A549 (cell line): ENCODE measurements at regions not wholly inside any gene's neighbourhood (a gene's known extent, or its start where the extent isn't known, plus 50 kb on each side); places are given as distances from the start of the nearest gene placed in this dataset.

Experiments
- ATAC-seq, 2 experiments: fragments of 200-7000 bp in 1 of 2; fragments of >200 bp in 1 of 2; cut with Nextera tagmentation in 1 of 2; cut with Tn5 transposase in 1 of 2; 3 replicates each; pipeline versions ENCODE4 v1.8.0 to v1.9.1; 2018 to 2020; ENCODE audit warnings: mild to moderate bottlenecking in 1 of 2, moderate library complexity in 1 of 2
- CTCF ChIA-PET: fragments of 300-600 bp; sonication (Branson Sonifier 250); formaldehyde crosslinking; extraction: SDS; loops from one replicate; lab custom pipeline; 2021; ENCODE audit warnings: antibody characterized with exemption, inconsistent platforms; lab: Yijun Ruan, JAX
- POLR2A ChIA-PET: fragments of 350-600 bp; formaldehyde crosslinking; extraction: SDS; loops from one replicate; lab custom pipeline; 2021; ENCODE audit warnings: antibody characterized with exemption, inconsistent platforms; lab: Yijun Ruan, JAX
- DNase-seq, 2 experiments: peaks; one replicate each; pipeline versions ENCODE4 v3.0.0 to v3.0.0-alpha.2; 2011 to 2016; ENCODE audit warnings: low read depth in 1 of 2, low spot score in 1 of 2
- FAIRE-seq: peaks from 2 replicates; lab custom pipeline; 2011; peaks lifted over from hg19 to GRCh38; lab: Jason Lieb, UNC
- H3K27ac ChIP-seq, 2 experiments: fragments of >200 bp; sonication (Bioruptor Twin); formaldehyde crosslinking; 3 replicates each; pipeline ENCODE4 v1.5.1; 2016 to 2017
- H3K4me1 ChIP-seq: fragments of >200 bp; sonication (Bioruptor Twin); formaldehyde crosslinking; 3 replicates; pipeline ENCODE4 v1.6.1; 2016
- H3K4me2 ChIP-seq: fragments of >200 bp; sonication (Bioruptor Twin); formaldehyde crosslinking; 3 replicates; pipeline ENCODE4 v1.6.1; 2016
- H3K4me3 ChIP-seq: fragments of >200 bp; sonication (Bioruptor Twin); formaldehyde crosslinking; 3 replicates; pipeline ENCODE4 v1.5.1; 2016
- H3K9me3 ChIP-seq: fragments of >200 bp; sonication (Bioruptor Twin); formaldehyde crosslinking; 3 replicates; pipeline ENCODE4 v1.6.1; 2016
- ATOH8 ChIP-seq: fragments of 250-450 bp; sonication (Bioruptor Pico); IDR thresholded peaks from 2 replicates; pipeline ENCODE4 v1.5.0; 2020; ENCODE audit warnings: low read depth, mild to moderate bottlenecking, moderate library complexity
- CBX2 ChIP-seq: fragments of 200-600 bp; sonication (generic); IDR thresholded peaks from 2 replicates; pipeline ENCODE4 v1.6.1; 2016; ENCODE audit warnings: low read depth, mild to moderate bottlenecking, borderline replicate concordance
- CHD2 ChIP-seq: fragments of 150-350 bp; IDR thresholded peaks from 2 replicates; pipeline ENCODE4 v1.6.1; 2014; ENCODE audit warnings: low read length; ENCODE audit not compliant: partially characterized antibody
- E2F6 ChIP-seq: IDR thresholded peaks from 2 replicates; pipeline ENCODE4 v1.6.1; 2012; ENCODE audit warnings: low read depth, borderline replicate concordance
- FOSB ChIP-seq: fragments of 250-450 bp; sonication (Bioruptor Pico); IDR thresholded peaks from 2 replicates; pipeline ENCODE4 v1.5.0; 2020; ENCODE audit warnings: mild to moderate bottlenecking, moderate library complexity
- HEYL ChIP-seq: fragments of 250-450 bp; sonication (Bioruptor Pico); IDR thresholded peaks from 2 replicates; pipeline ENCODE4 v1.8.0; 2021; ENCODE audit warnings: mild to moderate bottlenecking, moderate library complexity
- HOXB5 ChIP-seq: fragments of 250-450 bp; sonication (Bioruptor Pico); IDR thresholded peaks from 2 replicates; pipeline ENCODE4 v1.5.0; 2020; ENCODE audit warnings: mild to moderate bottlenecking, moderate library complexity
- KDM1A ChIP-seq: fragments of 200-600 bp; sonication (generic); IDR thresholded peaks from 2 replicates; pipeline ENCODE4 v1.6.1; 2016; ENCODE audit warnings: low read depth, mild to moderate bottlenecking
- MAFK ChIP-seq: fragments of 450-650 bp; IDR thresholded peaks from 2 replicates; pipeline ENCODE4 v1.6.1; 2014; ENCODE audit not compliant: partially characterized antibody
- MAZ ChIP-seq: fragments of 150-350 bp; IDR thresholded peaks from 2 replicates; pipeline ENCODE4 v1.6.1; 2014; ENCODE audit warnings: antibody characterized with exemption, low read depth, low read length, borderline replicate concordance
- NFE2L2 ChIP-seq: fragments of 150-350 bp; conservative IDR thresholded peaks from 2 replicates; pipeline ENCODE4 v1.6.1; 2014; ENCODE audit warnings: low read length
- NPAS2 ChIP-seq: fragments of 250-450 bp; sonication (Bioruptor Pico); IDR thresholded peaks from 2 replicates; pipeline ENCODE4 v1.8.0; 2022; ENCODE audit warnings: mild to moderate bottlenecking, moderate library complexity, borderline replicate concordance
- NR3C1 ChIP-seq: fragments of >200 bp; sonication (Bioruptor Twin); formaldehyde crosslinking; IDR thresholded peaks from 3 replicates; pipeline ENCODE4 v1.6.1; 2017
- PBX3 ChIP-seq: IDR thresholded peaks from 2 replicates; pipeline ENCODE4 v1.6.1; 2012
- PHF8 ChIP-seq: fragments of 200-600 bp; sonication (generic); IDR thresholded peaks from 2 replicates; pipeline ENCODE4 v1.6.1; 2016; ENCODE audit warnings: low read depth, mild to moderate bottlenecking, antibody characterized with exemption, moderate library complexity, borderline replicate concordance
- RFX5 ChIP-seq: fragments of 450-650 bp; IDR thresholded peaks from 2 replicates; pipeline ENCODE4 v1.7.1; 2014; ENCODE audit warnings: antibody characterized with exemption, mild to moderate bottlenecking, moderate library complexity
- TFCP2L1 ChIP-seq: fragments of 250-450 bp; sonication (Bioruptor Pico); IDR thresholded peaks from 2 replicates; pipeline ENCODE4 v1.5.0; 2021; ENCODE audit warnings: mild to moderate bottlenecking
- USF2 ChIP-seq: fragments of 450-650 bp; IDR thresholded peaks from 2 replicates; pipeline ENCODE4 v1.6.1; 2014; ENCODE audit warnings: antibody characterized with exemption
- ZC3H11A ChIP-seq: fragments of 450-650 bp; IDR thresholded peaks from 2 replicates; pipeline ENCODE4 v1.6.1; 2014; ENCODE audit warnings: antibody characterized with exemption, mild to moderate bottlenecking
- WGBS: methylation state at CpG from one replicate; pipeline ENCODE4 v1.1.6; 2017; ENCODE audit errors: missing lambda C conversion rate; 5-methylcytosine and 5-hydroxymethylcytosine counted together

GRCh38 chr12:97927977-97928376 lies 465.4 kb downstream of the RMST start:
- CTCF ChIA-PET = no interaction called here
- TF ChIP-seq ATOH8 = no peak
- no peak for TF ChIP-seq CBX2
- TF ChIP-seq RFX5 = no peak
- no peak for TF ChIP-seq FOSB (CRISPR knock-in tag)
- no peak for TF ChIP-seq MAZ
- TF ChIP-seq HEYL (CRISPR knock-in tag) = no peak
- TF ChIP-seq, all 56 proteins: peak for 0
- H3K4me3 ChIP-seq = no peak overlapping the region
- no peaks in the 10 kb centered on the region for H3K9me3 ChIP-seq
- H3K4me2 ChIP-seq = no peak overlapping the region
- no peaks in the 10 kb centered on the region for H3K4me1 ChIP-seq
- no peak overlapping the region for H3K27ac ChIP-seq
- DNase-seq (no peak), FAIRE-seq (no peak), ATAC-seq (no peak)
- WGBS = 34% methylated on average over 6 of the region's 6 CpGs
- POLR2A ChIA-PET = no interaction called here

- Histone ChIP-seq H3K4me3 (no peak overlapping the region), H3K4me2 (no peak overlapping the region), H3K9me3 (no peaks in the 10 kb centered on the region), H3K27ac (no peak overlapping the region), H3K4me1 (no peaks in the 10 kb centered on the region)
- ChIA-PET POLR2A (no interaction called here), CTCF (no interaction called here)
- FAIRE-seq (no peak), DNase-seq (no peak), ATAC-seq (no peak)
- WGBS = 5% methylated on average over 5 of the region's 5 CpGs
- TF ChIP-seq CHD2 = no peak
- TF ChIP-seq NR3C1 = no peak
- TF ChIP-seq NPAS2 (CRISPR knock-in tag) = no peak
- no peak for TF ChIP-seq NFE2L2
- TF ChIP-seq FOSB (CRISPR knock-in tag) = no peak
- no peak for TF ChIP-seq USF2
- no peak for TF ChIP-seq MAFK
- no peak for TF ChIP-seq TFCP2L1 (CRISPR knock-in tag)
Observed at GRCh38 chr12:97936165-97936564, 473.6 kb downstream of the RMST start.

GRCh38 chr12:97938031-97938430 lies 475.4 kb downstream of the RMST start:
- no peak overlapping the region for H3K27ac ChIP-seq
- ATAC-seq (no peak), FAIRE-seq (no peak), DNase-seq (no peak)
- TF ChIP-seq MAFK (peak; percentile 21), FOSB (CRISPR knock-in tag) (no peak), NR3C1 (no peak)
- H3K4me3 ChIP-seq = no peak overlapping the region
- H3K9me3 ChIP-seq = no peaks in the 10 kb centered on the region
- no peaks in the 10 kb centered on the region for H3K4me1 ChIP-seq
- ChIA-PET CTCF (interaction anchor here (0.6 kb wide), 1 partner anchor 1637 kb away, joined by 3 read pairs; no protein-coding TSS in a partner anchor), POLR2A (no interaction called here)
- no peak overlapping the region for H3K4me2 ChIP-seq

- no peak overlapping the region for H3K27ac ChIP-seq
- no peaks in the 10 kb centered on the region for H3K4me1 ChIP-seq
- no peak overlapping the region for H3K4me2 ChIP-seq
- DNase-seq (no peak), ATAC-seq (no peak), FAIRE-seq (no peak)
- H3K9me3 ChIP-seq = no peaks in the 10 kb centered on the region
- TF ChIP-seq PBX3 = no peak
- TF ChIP-seq KDM1A = no peak
- no peak for TF ChIP-seq ZC3H11A
- TF ChIP-seq HOXB5 = no peak
- no peak for TF ChIP-seq E2F6
- no peak for TF ChIP-seq PHF8
- no peak for TF ChIP-seq USF2
- ChIA-PET CTCF (no interaction called here), POLR2A (no interaction called here)
- WGBS = 6% methylated on average over 1 of the region's 1 CpG
- H3K4me3 ChIP-seq = no peak overlapping the region
Observed at GRCh38 chr12:97939156-97939555, 476.6 kb downstream of the RMST start.
